GM18858 (cell line): ENCODE measurements at regions not wholly inside any gene's neighbourhood (a gene's known extent, or its start where the extent isn't known, plus 50 kb on each side); places are given as distances from the start of the nearest gene placed in this dataset.
"Not testable (repeated sequence)": the region's sequence is repeated elsewhere in the genome, so short reads cannot be mapped to it uniquely, and the experiment has no call there.

Source experiments
- ATAC-seq: cut with Tn5 transposase; IDR thresholded peaks from one replicate; pipeline ENCODE4 v1.9.1; 2021; ENCODE audit not compliant: unreplicated experiment

GRCh38 chr2:8121022-8121825 is 560.6 kb upstream of the ID2 start:
- no peak for ATAC-seq

- ATAC-seq = no peak
Observed at GRCh38 chr2:8121826-8122513, 559.9 kb upstream of the ID2 start.

- ATAC-seq = no peak
Observed at GRCh38 chr2:8122520-8122919, 559.3 kb upstream of the ID2 start.

- ATAC-seq = no peak
Observed at GRCh38 chr2:8123464-8123863, 558.4 kb upstream of the ID2 start.

- no peak for ATAC-seq
Observed at GRCh38 chr2:8125741-8126711, 555.8 kb upstream of the ID2 start.

- no peak for ATAC-seq
Observed at GRCh38 chr2:8126783-8127182, 555.1 kb upstream of the ID2 start.

GRCh38 chr2:8131423-8131822 is 550.4 kb upstream of the ID2 start:
- not testable (repeated sequence) for ATAC-seq

- no peak for ATAC-seq
Observed at GRCh38 chr2:8132351-8132831, 549.5 kb upstream of the ID2 start.

GRCh38 chr2:8132879-8133278 is 549.0 kb upstream of the ID2 start:
- ATAC-seq = no peak

- no peak for ATAC-seq
Observed at GRCh38 chr2:8133363-8133762, 548.5 kb upstream of the ID2 start.

- ATAC-seq = no peak
Observed at GRCh38 chr2:8133913-8134472, 547.9 kb upstream of the ID2 start.

- ATAC-seq = no peak
Observed at GRCh38 chr2:8134473-8134932, 547.4 kb upstream of the ID2 start.

- ATAC-seq = no peak
Observed at GRCh38 chr2:8134985-8135682, 546.7 kb upstream of the ID2 start.

- ATAC-seq = no peak
Observed at GRCh38 chr2:8137801-8138200, 544.1 kb upstream of the ID2 start.

- ATAC-seq = no peak
Observed at GRCh38 chr2:8138525-8138922, 543.3 kb upstream of the ID2 start.

GRCh38 chr2:8138923-8139667 is 542.8 kb upstream of the ID2 start:
- ATAC-seq = no peak

GRCh38 chr2:8139668-8140200 is 542.1 kb upstream of the ID2 start:
- no peak for ATAC-seq

GRCh38 chr2:8141079-8141707 is 540.7 kb upstream of the ID2 start:
- ATAC-seq = no peak

- no peak for ATAC-seq
Observed at GRCh38 chr2:8141780-8142179, 540.1 kb upstream of the ID2 start.
